H9 (cell line): ENCODE measurements at regions not wholly inside any gene's neighbourhood (a gene's known extent, or its start where the extent isn't known, plus 50 kb on each side); places are given as distances from the start of the nearest gene placed in this dataset.

Experiments used
- DNase-seq: peaks from one replicate; pipeline ENCODE4 v3.0.0-alpha.2; 2017
- H2AFZ ChIP-seq: one replicate; pipeline ENCODE4 v1.6.1; 2013; ENCODE audit warnings: mild to moderate bottlenecking, low read length, control low read depth, moderate library complexity
- H2AK5ac ChIP-seq: 2 replicates; pipeline ENCODE4 v1.6.1; 2013; ENCODE audit warnings: low read length, control low read depth, mixed read lengths; ENCODE audit not compliant: insufficient read length
- H2BK120ac ChIP-seq: one replicate; pipeline ENCODE4 v1.6.1; 2013; ENCODE audit warnings: low read depth, mild to moderate bottlenecking, low read length, control low read depth, inconsistent platforms; ENCODE audit not compliant: poor library complexity, severe bottlenecking
- H2BK12ac ChIP-seq: 2 replicates; pipeline ENCODE4 v1.6.1; 2013; ENCODE audit warnings: low read length, control low read depth, mixed read lengths, low read depth; ENCODE audit not compliant: insufficient read length
- H2BK15ac ChIP-seq: 2 replicates; pipeline ENCODE4 v1.6.1; 2013; ENCODE audit warnings: low read depth, low read length, control low read depth
- H2BK20ac ChIP-seq: one replicate; pipeline ENCODE4 v1.6.1; 2013; ENCODE audit warnings: low read depth, mild to moderate bottlenecking, low read length, control low read depth, inconsistent platforms; ENCODE audit not compliant: poor library complexity, severe bottlenecking
- H2BK5ac ChIP-seq: 2 replicates; pipeline ENCODE4 v1.6.1; 2013; ENCODE audit warnings: low read length, control low read depth, mixed read lengths; ENCODE audit not compliant: insufficient read length
- H3K14ac ChIP-seq: 2 replicates; pipeline ENCODE4 v1.6.1; 2013; ENCODE audit warnings: low read length, control low read depth; ENCODE audit not compliant: insufficient read depth
- H3K18ac ChIP-seq: 2 replicates; pipeline ENCODE4 v1.6.1; 2013; ENCODE audit warnings: low read depth, mild to moderate bottlenecking, mixed read lengths, low read length, control low read depth; ENCODE audit not compliant: insufficient read length
- H3K23ac ChIP-seq: 2 replicates; pipeline ENCODE4 v1.6.1; 2013; ENCODE audit warnings: low read length, control low read depth, mixed read lengths, low read depth; ENCODE audit not compliant: insufficient read length
- H3K23me2 ChIP-seq: 2 replicates; pipeline ENCODE4 v1.6.1; 2013; ENCODE audit warnings: low read depth, mild to moderate bottlenecking, mixed read lengths, low read length, control low read depth; ENCODE audit not compliant: insufficient read length, poor library complexity, severe bottlenecking
- H3K27ac ChIP-seq: 2 replicates; pipeline ENCODE4 v1.5.1; 2013; ENCODE audit warnings: low read length, control low read depth, mixed read lengths, low read depth; ENCODE audit not compliant: insufficient read length
- H3K27me3 ChIP-seq: 2 replicates; pipeline ENCODE4 v1.6.1; 2013; ENCODE audit warnings: low read length, control low read depth, inconsistent platforms; ENCODE audit not compliant: insufficient read depth
- H3K4ac ChIP-seq: 2 replicates; pipeline ENCODE4 v1.6.1; 2013; ENCODE audit warnings: low read depth, mild to moderate bottlenecking, control low read depth, inconsistent platforms, low read length, moderate library complexity
- H3K4me1 ChIP-seq: 2 replicates; pipeline ENCODE4 v1.6.1; 2013; ENCODE audit warnings: low read length, control low read depth, inconsistent platforms; ENCODE audit not compliant: insufficient read depth
- H3K4me2 ChIP-seq: 2 replicates; pipeline ENCODE4 v1.6.1; 2013; ENCODE audit warnings: low read length, control low read depth, mixed read lengths; ENCODE audit not compliant: insufficient read length, insufficient read depth
- H3K56ac ChIP-seq: 2 replicates; pipeline ENCODE4 v1.6.1; 2013; ENCODE audit warnings: low read depth, mild to moderate bottlenecking, mixed read lengths, low read length, control low read depth; ENCODE audit not compliant: insufficient read length
- H3K79me1 ChIP-seq: 2 replicates; pipeline ENCODE4 v1.6.1; 2013; ENCODE audit warnings: low read depth, mild to moderate bottlenecking, moderate library complexity, low read length, control low read depth, inconsistent platforms; ENCODE audit not compliant: insufficient read depth, poor library complexity, severe bottlenecking
- H3K79me2 ChIP-seq: 2 replicates; pipeline ENCODE4 v1.6.1; 2013; ENCODE audit warnings: low read length, control low read depth, inconsistent platforms; ENCODE audit not compliant: insufficient read depth
- H3K9ac ChIP-seq: 2 replicates; pipeline ENCODE4 v1.6.1; 2013; ENCODE audit warnings: low read length, control low read depth, mixed read lengths; ENCODE audit not compliant: insufficient read length; ENCODE audit errors: extremely low read depth
- H3K9me3 ChIP-seq: one replicate; pipeline ENCODE4 v1.6.1; 2013; ENCODE audit warnings: low read depth, low read length, inconsistent platforms; ENCODE audit not compliant: control insufficient read depth
- H3T11ph ChIP-seq: one replicate; pipeline ENCODE4 v1.6.1; 2013; ENCODE audit warnings: mild to moderate bottlenecking, low read length, control low read depth, inconsistent platforms
- H4K20me1 ChIP-seq: one replicate; pipeline ENCODE4 v1.6.1; 2013; ENCODE audit not compliant: control insufficient read depth, insufficient read length, insufficient read depth
- H4K5ac ChIP-seq: 2 replicates; pipeline ENCODE4 v1.6.1; 2013; ENCODE audit warnings: low read depth, mild to moderate bottlenecking, mixed read lengths, low read length, control low read depth; ENCODE audit not compliant: insufficient read length
- H4K8ac ChIP-seq: replicated peaks from 2 replicates; pipeline ENCODE4 v1.6.1; 2013; ENCODE audit warnings: low read length, control low read depth, mixed read lengths, low read depth; ENCODE audit not compliant: insufficient read length
- H4K91ac ChIP-seq: 2 replicates; pipeline ENCODE4 v1.6.1; 2013; ENCODE audit warnings: low read depth, mild to moderate bottlenecking, moderate library complexity, mixed read lengths, low read length, control low read depth; ENCODE audit not compliant: insufficient read length
- H3K27ac Mint-ChIP-seq, 3 experiments: 2 replicates in 2 of 3; 3 replicates in 1 of 3; pipeline ENCODE4 v1.8.0; 2020 to 2021; ENCODE audit warnings: mixed read lengths in 3 of 3, mild to moderate bottlenecking in 1 of 3, moderate library complexity in 1 of 3
- H3K27me3 Mint-ChIP-seq: 2 replicates; pipeline ENCODE4 v1.8.0; 2021; ENCODE audit warnings: low read depth, mild to moderate bottlenecking, moderate library complexity, mixed read lengths
- H3K36me3 Mint-ChIP-seq, 3 experiments: 2 replicates in 2 of 3; 3 replicates in 1 of 3; pipeline ENCODE4 v1.8.0; 2020 to 2021; ENCODE audit warnings: low read depth in 3 of 3, mixed read lengths in 3 of 3; ENCODE audit not compliant: insufficient read depth in 1 of 3
- H3K4me1 Mint-ChIP-seq, 2 experiments: 2 replicates each; pipeline ENCODE4 v1.8.0; 2020; ENCODE audit warnings: mixed read lengths in 2 of 2
- H3K4me3 Mint-ChIP-seq, 2 experiments: 2 replicates in 1 of 2; 3 replicates in 1 of 2; pipeline ENCODE4 v1.8.0; 2020 to 2021; ENCODE audit warnings: mild to moderate bottlenecking in 2 of 2, mixed read lengths in 2 of 2, moderate library complexity in 1 of 2
- H3K9me3 Mint-ChIP-seq, 2 experiments: 2 replicates in 1 of 2; 3 replicates in 1 of 2; pipeline ENCODE4 v1.8.0; 2020; ENCODE audit warnings: mild to moderate bottlenecking in 2 of 2, mixed read lengths in 2 of 2, moderate library complexity in 1 of 2
- WGBS: extraction: QIAGEN DNeasy Blood & Tissue Kit; methylation state at CpG from one replicate; pipeline ENCODE4 v1.1.7; 2013; ENCODE audit warnings: missing lambda C conversion rate, low lambda C conversion rate, mixed read lengths; ENCODE audit not compliant: insufficient read length; ENCODE audit errors: extremely low coverage; 5-methylcytosine and 5-hydroxymethylcytosine counted together
- TF ChIP-seq, protein P1 (sequence below): fragments of 200-600 bp; sonication (generic); conservative IDR thresholded peaks from 3 replicates; pipeline ENCODE4 v1.8.0; 2021; ENCODE audit warnings: antibody characterized with exemption, mild to moderate bottlenecking

- no CpG with 5 or more reads among the region's 1 CpG for WGBS
- TF ChIP-seq, protein P1, sequence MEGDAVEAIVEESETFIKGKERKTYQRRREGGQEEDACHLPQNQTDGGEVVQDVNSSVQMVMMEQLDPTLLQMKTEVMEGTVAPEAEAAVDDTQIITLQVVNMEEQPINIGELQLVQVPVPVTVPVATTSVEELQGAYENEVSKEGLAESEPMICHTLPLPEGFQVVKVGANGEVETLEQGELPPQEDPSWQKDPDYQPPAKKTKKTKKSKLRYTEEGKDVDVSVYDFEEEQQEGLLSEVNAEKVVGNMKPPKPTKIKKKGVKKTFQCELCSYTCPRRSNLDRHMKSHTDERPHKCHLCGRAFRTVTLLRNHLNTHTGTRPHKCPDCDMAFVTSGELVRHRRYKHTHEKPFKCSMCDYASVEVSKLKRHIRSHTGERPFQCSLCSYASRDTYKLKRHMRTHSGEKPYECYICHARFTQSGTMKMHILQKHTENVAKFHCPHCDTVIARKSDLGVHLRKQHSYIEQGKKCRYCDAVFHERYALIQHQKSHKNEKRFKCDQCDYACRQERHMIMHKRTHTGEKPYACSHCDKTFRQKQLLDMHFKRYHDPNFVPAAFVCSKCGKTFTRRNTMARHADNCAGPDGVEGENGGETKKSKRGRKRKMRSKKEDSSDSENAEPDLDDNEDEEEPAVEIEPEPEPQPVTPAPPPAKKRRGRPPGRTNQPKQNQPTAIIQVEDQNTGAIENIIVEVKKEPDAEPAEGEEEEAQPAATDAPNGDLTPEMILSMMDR: no peak
- Histone ChIP-seq H2AK5ac (no peak overlapping the region), H3K18ac (no peak overlapping the region), H4K91ac (no peak overlapping the region), H2BK5ac (no peak overlapping the region), H3T11ph (no peak overlapping the region), H4K8ac (no peak overlapping the region), H3K14ac (no peak overlapping the region), H3K4me2 (no peak overlapping the region), H3K27me3 (no peaks in the 10 kb centered on the region), H3K4me1 (peaks cover 12% of the 10 kb centered on the region; the same call in 1 of the 2 replicates), H2BK120ac (no peak overlapping the region), H3K4ac (no peak overlapping the region), H2BK20ac (no peak overlapping the region), H3K23ac (no peak overlapping the region), H2BK15ac (no peak overlapping the region), H4K5ac (no peak overlapping the region), H3K56ac (no peak overlapping the region), H3K79me1 (no peaks in the 10 kb centered on the region), H4K20me1 (no peaks in the 10 kb centered on the region), H3K9ac (no peak overlapping the region), H3K27ac (no peak overlapping the region), H2AFZ (no peak overlapping the region), H3K23me2 (no peaks in the 10 kb centered on the region), H2BK12ac (no peak overlapping the region), H3K79me2 (no peaks in the 10 kb centered on the region), H3K9me3 (no peaks in the 10 kb centered on the region)
- H3K4me1 Mint-ChIP-seq: peaks cover 17 to 21% of the 10 kb centered on the region in 2 experiments
- peaks cover 9 to 19% of the 10 kb centered on the region in 2 experiments for H3K9me3 Mint-ChIP-seq
- H3K27me3 Mint-ChIP-seq: no peaks in the 10 kb centered on the region
- peaks cover 2 to 12% (median 3%) of the 10 kb centered on the region in 3 experiments; a peak in 6 of 7 replicates for H3K36me3 Mint-ChIP-seq
- DNase-seq: no peak
- no peak overlapping the region for H3K4me3 Mint-ChIP-seq
- no peak overlapping the region for H3K27ac Mint-ChIP-seq
Measured at GRCh38 chr5:174601946-174602345, 122.4 kb upstream of the MSX2 start.
